Skeletal muscle tissue (tissue), 3 donors: ENCODE measurements at regions not wholly inside any gene's neighbourhood (a gene's known extent, or its start where the extent isn't known, plus 50 kb on each side); places are given as distances from the start of the nearest gene placed in this dataset.

Source experiments
- H3K27ac ChIP-seq: one replicate; pipeline ENCODE4 v1.7.0; 2013; ENCODE audit warnings: mild to moderate bottlenecking, low read depth, low read length, inconsistent platforms
- H3K27me3 ChIP-seq, 3 donors: one replicate each; pipeline ENCODE4 v1.7.0; 2013; ENCODE audit warnings: low read length in 3 of 3; ENCODE audit not compliant: control insufficient read depth in 3 of 3, insufficient read depth in 3 of 3
- H3K36me3 ChIP-seq, 3 donors: one replicate each; pipeline ENCODE4 v1.7.0; 2013; ENCODE audit warnings: low read length in 3 of 3; ENCODE audit not compliant: control insufficient read depth in 3 of 3, insufficient read depth in 3 of 3
- H3K4me1 ChIP-seq, 3 donors: one replicate each; pipeline ENCODE4 v1.7.0; 2013; ENCODE audit warnings: low read length in 3 of 3, mild to moderate bottlenecking in 3 of 3; ENCODE audit not compliant: control insufficient read depth in 3 of 3, insufficient read depth in 3 of 3
- H3K4me3 ChIP-seq, 3 donors: one replicate each; pipeline ENCODE4 v1.7.0; 2013; ENCODE audit warnings: low read length in 3 of 3
- H3K9ac ChIP-seq, 3 donors: one replicate each; pipeline ENCODE4 v1.7.0; 2013; ENCODE audit warnings: low read length in 3 of 3, mild to moderate bottlenecking in 3 of 3, moderate library complexity in 2 of 3, low read depth in 1 of 3
- H3K9me3 ChIP-seq, 3 donors: one replicate each; pipeline ENCODE4 v1.7.0; 2013; ENCODE audit warnings: low read length in 3 of 3; ENCODE audit not compliant: control insufficient read depth in 3 of 3
- donor health status: Osteomylitis.

DNA sequence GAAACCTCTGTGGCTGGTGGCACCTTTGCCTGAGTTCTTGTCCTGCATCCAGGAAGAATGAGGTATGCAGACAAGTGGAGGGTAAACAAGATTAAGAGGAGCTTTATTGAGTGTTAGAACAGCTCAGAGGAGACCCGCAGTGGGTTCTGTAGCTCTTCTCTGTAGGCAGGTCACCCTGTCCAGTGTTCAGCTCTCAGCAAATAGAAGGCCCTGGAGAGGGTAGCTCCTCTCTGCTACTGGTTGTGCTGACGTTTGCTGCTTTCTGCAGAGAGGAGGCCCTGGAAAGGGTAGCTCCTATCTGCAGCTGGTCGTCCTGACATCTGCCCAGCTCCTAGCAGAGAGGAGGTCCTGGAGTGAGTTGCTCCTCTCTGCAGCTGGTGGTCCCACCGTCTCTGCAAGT, 96.8 kb upstream of the CCDC112 start:
- no peak overlapping the region for H3K27ac ChIP-seq

DNA sequence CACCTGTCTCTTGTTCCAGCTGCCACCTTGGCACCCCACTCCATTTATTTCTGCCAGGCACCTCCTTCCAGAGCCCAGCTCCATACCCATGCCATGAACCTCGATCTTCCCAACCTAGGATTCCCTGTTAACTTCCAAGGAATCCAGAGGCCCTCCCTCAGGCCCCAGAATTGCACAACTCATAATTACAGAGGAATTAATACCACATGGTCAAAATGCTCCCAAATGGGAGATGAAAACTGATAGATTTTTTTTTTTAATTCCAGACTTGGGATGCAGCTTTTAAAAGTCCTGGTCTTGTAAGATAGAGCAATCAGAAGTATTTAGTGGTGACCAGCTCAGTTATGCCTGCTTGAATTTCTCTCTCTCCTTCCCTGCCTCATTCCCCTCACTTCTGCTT, 96.2 kb upstream of the CCDC112 start:
- no peak overlapping the region for H3K9ac ChIP-seq
- H3K27me3 ChIP-seq = no peaks in the 10 kb centered on the region
- H3K36me3 ChIP-seq = no peaks in the 10 kb centered on the region
- H3K4me3 ChIP-seq = no peak overlapping the region
- H3K27ac ChIP-seq = no peak overlapping the region
- peaks cover 8 to 15% (median 11%) of the 10 kb centered on the region in 3 donors for H3K4me1 ChIP-seq
- no peaks in the 10 kb centered on the region for H3K9me3 ChIP-seq

More for the DNA sequence above, 96.8 kb upstream of the CCDC112 start:
- no peaks in the 10 kb centered on the region for H3K36me3 ChIP-seq
- no peak overlapping the region for H3K9ac ChIP-seq
- H3K4me3 ChIP-seq = no peak overlapping the region
- H3K4me1 ChIP-seq = peaks cover 8 to 14% (median 11%) of the 10 kb centered on the region in 3 donors
- no peaks in the 10 kb centered on the region for H3K9me3 ChIP-seq
- H3K27me3 ChIP-seq = no peaks in the 10 kb centered on the region

DNA sequence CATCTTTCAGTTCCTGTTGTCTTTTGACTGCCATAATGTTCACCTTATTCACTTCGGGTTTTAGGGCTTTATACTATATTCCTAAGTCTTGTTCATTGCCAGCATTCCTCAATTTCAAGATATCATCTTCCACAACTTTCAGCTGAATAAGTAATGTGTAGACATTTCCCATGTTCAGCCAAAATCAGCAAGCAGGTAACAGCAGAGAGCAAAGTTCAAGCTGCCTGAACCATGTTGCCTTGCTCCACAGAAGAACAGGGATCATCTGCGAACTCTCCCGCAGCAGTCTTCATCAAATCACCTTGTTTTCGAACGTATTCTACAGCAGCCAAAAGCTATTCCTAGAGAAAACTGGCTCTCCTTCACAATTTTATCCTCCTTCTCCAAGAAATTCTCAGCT, 95.3 kb upstream of the CCDC112 start:
- peaks cover 10 to 15% (median 11%) of the 10 kb centered on the region in 3 donors for H3K4me1 ChIP-seq
- H3K27ac ChIP-seq = no peak overlapping the region
- H3K9me3 ChIP-seq = peaks cover 0 to 2% (median 0%) of the 10 kb centered on the region in 3 donors
- no peak overlapping the region for H3K4me3 ChIP-seq
- no peaks in the 10 kb centered on the region for H3K36me3 ChIP-seq
- H3K27me3 ChIP-seq = no peaks in the 10 kb centered on the region
- H3K9ac ChIP-seq = no peak overlapping the region

DNA sequence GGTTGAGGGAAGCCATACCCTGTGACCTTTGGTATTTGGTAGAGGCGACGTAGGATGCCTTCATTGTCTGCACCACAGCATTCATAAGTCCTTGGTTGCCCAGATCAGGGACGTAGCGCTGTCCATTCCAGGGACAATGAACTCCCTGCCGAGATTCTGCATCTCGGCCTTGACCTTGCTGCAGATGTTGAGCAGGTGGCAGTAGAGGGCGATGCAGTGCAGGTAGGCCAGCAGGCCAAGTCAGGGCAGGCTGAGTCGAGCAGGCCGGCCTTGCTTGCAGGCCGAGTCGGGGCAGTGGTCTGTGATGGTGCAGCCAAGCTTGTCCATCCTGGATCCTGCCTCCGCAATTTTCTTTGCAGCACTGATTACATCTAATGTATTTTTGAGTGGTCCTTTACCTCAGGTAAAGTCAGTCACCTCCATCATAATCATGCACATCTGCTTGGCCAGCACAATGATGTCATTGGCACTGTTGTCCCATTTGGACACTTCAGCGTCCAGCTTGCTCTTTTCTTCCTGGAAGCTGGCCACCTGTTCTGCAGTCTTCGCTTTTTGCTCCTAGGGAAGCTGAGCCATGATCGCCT, 93.4 kb upstream of the CCDC112 start:
- Histone ChIP-seq H3K9ac (no peak overlapping the region), H3K27me3 (no peaks in the 10 kb centered on the region), H3K36me3 (no peaks in the 10 kb centered on the region), H3K9me3 (peaks cover 0 to 2% (median 0%) of the 10 kb centered on the region in 3 donors), H3K27ac (no peak overlapping the region), H3K4me1 (peaks cover 11 to 15% (median 11%) of the 10 kb centered on the region in 3 donors), H3K4me3 (no peak overlapping the region)

- Histone ChIP-seq H3K27me3 (no peaks in the 10 kb centered on the region), H3K27ac (no peak overlapping the region), H3K4me1 (peaks cover 11 to 15% (median 11%) of the 10 kb centered on the region in 3 donors), H3K4me3 (no peak overlapping the region), H3K36me3 (no peaks in the 10 kb centered on the region), H3K9me3 (peaks cover 0 to 2% (median 0%) of the 10 kb centered on the region in 3 donors), H3K9ac (no peak overlapping the region)
These were observed 92.8 kb upstream of the CCDC112 start for GRCh38 chr5:115389034-115389798.

DNA sequence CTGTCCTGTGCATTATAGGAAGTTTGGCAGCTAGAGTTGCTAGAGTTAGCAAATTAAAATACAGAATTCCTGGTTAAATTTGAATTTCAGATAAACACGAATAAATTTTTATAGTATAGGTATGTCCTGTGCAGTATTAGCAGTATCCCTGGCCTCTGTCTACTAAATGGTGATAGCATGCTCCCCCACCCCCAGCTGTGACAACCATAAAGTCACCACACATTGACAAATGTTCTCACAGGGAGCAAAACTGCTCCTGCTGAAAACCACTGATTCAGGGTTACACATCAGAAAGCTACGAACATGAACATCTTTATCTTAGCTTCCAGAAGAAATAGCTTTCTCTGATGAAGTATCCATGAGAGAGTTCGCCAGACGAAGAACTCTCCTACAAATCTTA, 91.8 kb upstream of the CCDC112 start:
- no peaks in the 10 kb centered on the region for H3K27me3 ChIP-seq
- H3K27ac ChIP-seq = no peak overlapping the region
- H3K4me1 ChIP-seq = peaks cover 4 to 13% (median 5%) of the 10 kb centered on the region in 3 donors
- H3K36me3 ChIP-seq = no peaks in the 10 kb centered on the region
- H3K4me3 ChIP-seq = no peak overlapping the region
- peaks cover 0 to 2% (median 0%) of the 10 kb centered on the region in 3 donors for H3K9me3 ChIP-seq
- no peak overlapping the region for H3K9ac ChIP-seq

- Histone ChIP-seq H3K36me3 (no peaks in the 10 kb centered on the region), H3K9ac (no peak overlapping the region), H3K9me3 (peaks cover 0 to 2% (median 0%) of the 10 kb centered on the region in 3 donors), H3K4me3 (no peak overlapping the region), H3K27ac (no peak overlapping the region), H3K4me1 (peaks cover 3 to 9% (median 4%) of the 10 kb centered on the region in 3 donors), H3K27me3 (no peaks in the 10 kb centered on the region)
These were observed 91.4 kb upstream of the CCDC112 start for GRCh38 chr5:115387816-115388215.

DNA sequence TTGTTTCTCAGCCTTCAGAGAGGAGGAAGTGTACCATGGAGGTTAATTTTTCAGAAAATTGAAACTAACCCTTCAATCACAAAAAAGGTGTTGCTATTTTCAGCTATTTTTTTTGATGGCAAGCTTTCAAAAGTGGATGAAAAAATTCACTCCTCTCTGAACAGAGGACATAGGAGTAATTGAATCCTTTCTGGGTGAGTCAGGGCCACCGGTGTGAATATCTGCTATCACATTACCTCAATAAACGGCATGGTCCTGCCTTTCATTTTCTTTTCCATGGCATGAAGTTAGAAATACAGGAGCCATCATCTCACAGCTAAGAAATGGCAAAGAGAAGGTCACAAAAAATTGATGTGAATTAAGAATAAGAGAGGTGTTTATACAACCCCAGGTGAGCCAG, 90.2 kb upstream of the CCDC112 start:
- Histone ChIP-seq H3K9me3 (peaks cover 0 to 2% (median 0%) of the 10 kb centered on the region in 3 donors), H3K27ac (no peak overlapping the region), H3K9ac (no peak overlapping the region), H3K27me3 (no peaks in the 10 kb centered on the region), H3K4me1 (peaks cover 0 to 9% (median 3%) of the 10 kb centered on the region in 3 donors), H3K36me3 (no peaks in the 10 kb centered on the region), H3K4me3 (no peak overlapping the region)

GRCh38 chr5:115384587-115385375, 88.3 kb upstream of the CCDC112 start:
- Histone ChIP-seq H3K27ac (no peak overlapping the region), H3K27me3 (no peaks in the 10 kb centered on the region), H3K9me3 (peaks cover 0 to 2% (median 0%) of the 10 kb centered on the region in 3 donors), H3K4me3 (no peak overlapping the region), H3K9ac (no peak overlapping the region), H3K4me1 (peaks cover 4 to 14% (median 11%) of the 10 kb centered on the region in 3 donors), H3K36me3 (no peaks in the 10 kb centered on the region)
